Heart left ventricle (tissue), 13 donors: ENCODE measurements at regions not wholly inside any gene's neighbourhood (a gene's known extent, or its start where the extent isn't known, plus 50 kb on each side); places are given as distances from the start of the nearest gene placed in this dataset.

Source experiments
- CTCF ChIP-seq, 12 donors: fragments of 200-600 bp; sonication (generic) in 4 of 12; IDR thresholded peaks; one replicate each; pipeline versions ENCODE4 v1.5.0 to v1.8.0; 2018 to 2022; ENCODE audit warnings: antibody characterized with exemption in 12 of 12, mild to moderate bottlenecking in 5 of 12
- POLR2A ChIP-seq, 2 donors: fragments of 450-650 bp; IDR thresholded peaks; one replicate each; pipeline ENCODE4 v1.6.1; 2017; ENCODE audit warnings: antibody characterized with exemption in 2 of 2, mild to moderate bottlenecking in 2 of 2, moderate library complexity in 2 of 2
- donor health status: ischemic (EF 13 %, LVEDD 7.1; RV severe dilation, severe dysfunction).
- donor health status: DM: no; HTN: yes; CAD: no.
- donor health status: DM: no; HTN: no; CAD: no.
- donor health status: ischemic (EF 25% LVEDD 6.9; RV normal size, moderate dysfunction).
- donor health status: ischemic (EF 25% LVEDD 5.7; RV mildly dilated, moderate dysfunction).
- donor health status: ischemic (EF 35%, LVEDD 5.7; RV mildly dilated, moderate dysfunction).
- donor health status: nonischemic (EF 11% LVEDD 7.7; RV severe dilation, severe dysfunction).
- donor health status: DM: yes; HTN: yes; CAD: no.
- donor health status: PGD.
- donor health status: ischemic (EF 29% LVEDD 5.4; RV normal size, mild dysfunction).
- donor health status: nonischemic (EF 23%, LVEDD 6.1; RV moderate dilation, normal function).

- TF ChIP-seq CTCF (IDR thresholded peaks at IDR 0.05): no peak
- no peak for TF ChIP-seq POLR2A (IDR thresholded peaks at IDR 0.05)
Measured at GRCh38 chr1:143652187-143652586, 319.6 kb downstream of the FAM72C start.
